ENCODE measurements at regions not wholly inside any gene's neighbourhood (a gene's known extent, or its start where the extent isn't known, plus 50 kb on each side); places are given as distances from the start of the nearest gene placed in this dataset.

GRCh38 chr2:235183786-235184185, 232.0 kb downstream of the SH3BP4 start (continued):
- TF ChIP-seq USF2 (IDR thresholded peaks at IDR 0.05; ENCODE audit: low read length) (no peak), ATF2 (IDR thresholded peaks at IDR 0.05; ENCODE audit: low read length) (no peak), CHD1 (IDR thresholded peaks at IDR 0.05; ENCODE audit: low read depth, low read length) (no peak)
